Neural progenitor cell (in vitro differentiated cells): ENCODE measurements at regions not wholly inside any gene's neighbourhood (a gene's known extent, or its start where the extent isn't known, plus 50 kb on each side); places are given as distances from the start of the nearest gene placed in this dataset.

ENCODE experiments used
- EZH2phosphoT487 ChIP-seq: fragments of 200-600 bp; sonication (generic); IDR thresholded peaks from 2 replicates; pipeline ENCODE4 v1.6.1; 2017; ENCODE audit warnings: antibody characterized with exemption
- TF ChIP-seq, protein P1 (sequence below): fragments of 200-600 bp; sonication (generic); IDR thresholded peaks from 2 replicates; pipeline ENCODE4 v1.5.1; 2017; ENCODE audit warnings: antibody characterized with exemption, mild to moderate bottlenecking

DNA sequence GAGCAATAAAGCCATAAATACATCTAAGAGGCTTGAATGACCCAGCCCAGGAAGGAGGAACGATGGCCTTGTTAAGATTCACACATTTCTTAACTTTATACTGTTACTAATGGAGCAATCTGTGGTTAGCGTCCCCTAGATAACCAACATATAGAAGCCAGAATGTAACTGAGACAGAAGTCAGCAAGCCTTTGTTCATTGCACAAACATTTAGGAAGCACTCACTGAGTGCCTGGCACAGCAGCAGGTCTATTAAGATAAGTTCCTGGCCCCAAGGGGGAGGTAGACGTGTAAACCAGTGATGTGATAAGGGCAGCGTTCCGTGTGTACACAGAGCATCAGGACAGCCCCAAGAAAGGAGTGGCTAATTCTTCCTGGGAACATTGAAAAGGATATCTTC is 63.6 kb upstream of the ATL2 start:
- TF ChIP-seq, protein P1, sequence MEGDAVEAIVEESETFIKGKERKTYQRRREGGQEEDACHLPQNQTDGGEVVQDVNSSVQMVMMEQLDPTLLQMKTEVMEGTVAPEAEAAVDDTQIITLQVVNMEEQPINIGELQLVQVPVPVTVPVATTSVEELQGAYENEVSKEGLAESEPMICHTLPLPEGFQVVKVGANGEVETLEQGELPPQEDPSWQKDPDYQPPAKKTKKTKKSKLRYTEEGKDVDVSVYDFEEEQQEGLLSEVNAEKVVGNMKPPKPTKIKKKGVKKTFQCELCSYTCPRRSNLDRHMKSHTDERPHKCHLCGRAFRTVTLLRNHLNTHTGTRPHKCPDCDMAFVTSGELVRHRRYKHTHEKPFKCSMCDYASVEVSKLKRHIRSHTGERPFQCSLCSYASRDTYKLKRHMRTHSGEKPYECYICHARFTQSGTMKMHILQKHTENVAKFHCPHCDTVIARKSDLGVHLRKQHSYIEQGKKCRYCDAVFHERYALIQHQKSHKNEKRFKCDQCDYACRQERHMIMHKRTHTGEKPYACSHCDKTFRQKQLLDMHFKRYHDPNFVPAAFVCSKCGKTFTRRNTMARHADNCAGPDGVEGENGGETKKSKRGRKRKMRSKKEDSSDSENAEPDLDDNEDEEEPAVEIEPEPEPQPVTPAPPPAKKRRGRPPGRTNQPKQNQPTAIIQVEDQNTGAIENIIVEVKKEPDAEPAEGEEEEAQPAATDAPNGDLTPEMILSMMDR, result no peak
- TF ChIP-seq EZH2phosphoT487, result no peak
